Right lobe of liver (tissue), 4 donors: ENCODE measurements at regions not wholly inside any gene's neighbourhood (a gene's known extent, or its start where the extent isn't known, plus 50 kb on each side); places are given as distances from the start of the nearest gene placed in this dataset.

Source experiments
- POLR2A ChIP-seq: fragments of 450-650 bp; IDR thresholded peaks from one replicate; pipeline ENCODE4 v1.6.1; 2017; ENCODE audit warnings: antibody characterized with exemption, mild to moderate bottlenecking
- TF ChIP-seq, protein P1 (sequence below), 4 donors: fragments of 200-600 bp in 3 of 4; fragments of 450-650 bp in 1 of 4; IDR thresholded peaks; one replicate each; pipeline versions ENCODE4 v1.5.1 to v1.8.0; 2016 to 2022; ENCODE audit warnings: antibody characterized with exemption in 4 of 4, mild to moderate bottlenecking in 2 of 4
- donor health status: DM: no; HTN: no; CAD: no.
- donor health status: DM: no; HTN: no; CAD: no.
- donor health status: DM: no; HTN: yes; CAD: no.

DNA sequence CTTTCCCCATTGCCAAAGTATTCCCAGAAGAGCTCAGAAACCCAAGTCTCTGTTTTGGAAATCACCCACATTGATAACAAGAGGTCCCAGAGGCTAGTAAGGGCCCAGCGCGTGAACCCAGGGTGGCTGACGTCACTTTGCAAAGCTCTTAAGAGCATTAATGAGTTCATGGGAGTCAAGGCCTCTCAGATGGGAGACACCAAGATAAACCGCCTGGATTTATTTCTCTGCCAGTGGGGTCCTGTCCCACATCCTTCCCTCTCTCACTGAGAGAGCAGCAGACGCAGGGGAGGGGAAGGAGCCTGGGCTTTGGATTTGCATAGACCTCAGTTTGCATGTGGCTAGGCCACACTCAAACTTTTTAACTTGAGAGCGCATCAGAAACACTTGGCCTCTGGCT, 184.8 kb upstream of the PDE1C start:
- no peak for TF ChIP-seq POLR2A
- TF ChIP-seq, protein P1, sequence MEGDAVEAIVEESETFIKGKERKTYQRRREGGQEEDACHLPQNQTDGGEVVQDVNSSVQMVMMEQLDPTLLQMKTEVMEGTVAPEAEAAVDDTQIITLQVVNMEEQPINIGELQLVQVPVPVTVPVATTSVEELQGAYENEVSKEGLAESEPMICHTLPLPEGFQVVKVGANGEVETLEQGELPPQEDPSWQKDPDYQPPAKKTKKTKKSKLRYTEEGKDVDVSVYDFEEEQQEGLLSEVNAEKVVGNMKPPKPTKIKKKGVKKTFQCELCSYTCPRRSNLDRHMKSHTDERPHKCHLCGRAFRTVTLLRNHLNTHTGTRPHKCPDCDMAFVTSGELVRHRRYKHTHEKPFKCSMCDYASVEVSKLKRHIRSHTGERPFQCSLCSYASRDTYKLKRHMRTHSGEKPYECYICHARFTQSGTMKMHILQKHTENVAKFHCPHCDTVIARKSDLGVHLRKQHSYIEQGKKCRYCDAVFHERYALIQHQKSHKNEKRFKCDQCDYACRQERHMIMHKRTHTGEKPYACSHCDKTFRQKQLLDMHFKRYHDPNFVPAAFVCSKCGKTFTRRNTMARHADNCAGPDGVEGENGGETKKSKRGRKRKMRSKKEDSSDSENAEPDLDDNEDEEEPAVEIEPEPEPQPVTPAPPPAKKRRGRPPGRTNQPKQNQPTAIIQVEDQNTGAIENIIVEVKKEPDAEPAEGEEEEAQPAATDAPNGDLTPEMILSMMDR (IDR thresholded peaks at IDR 0.05) = no peak
